ENCODE measurements at regions not wholly inside any gene's neighbourhood (a gene's known extent, or its start where the extent isn't known, plus 50 kb on each side); places are given as distances from the start of the nearest gene placed in this dataset.

DNA sequence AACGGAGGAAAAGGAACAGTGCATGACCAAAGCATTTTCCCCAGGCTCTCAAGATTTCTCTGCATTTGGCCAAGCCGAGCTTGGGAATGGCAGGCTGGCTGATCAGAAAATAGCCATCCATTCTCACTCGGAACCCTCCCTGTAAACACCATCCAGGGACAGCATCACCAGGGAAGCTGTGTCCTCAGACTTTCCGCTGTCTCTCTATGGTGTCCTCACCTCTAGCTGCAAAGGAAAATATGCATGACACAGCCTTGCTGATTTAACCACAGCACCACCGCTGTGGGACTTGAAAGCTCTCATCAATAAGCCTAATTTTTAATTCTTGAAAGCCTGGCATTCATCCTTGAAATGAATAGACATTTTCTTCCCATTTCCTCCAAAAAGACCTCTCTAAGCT is 311.7 kb downstream of the EIPR1 start:
- no peak for TF ChIP-seq JUNB (CRISPR knock-in tag; conservative IDR thresholded peaks at IDR 0.05)
- no peak for TF ChIP-seq KLF16 (IDR thresholded peaks at IDR 0.05)
- no peak for TF ChIP-seq EP300 (IDR thresholded peaks at IDR 0.05; ENCODE audit: low read length)
- TF ChIP-seq FOXJ3 (CRISPR knock-in tag; IDR thresholded peaks at IDR 0.05), result no peak
- TF ChIP-seq NFRKB (IDR thresholded peaks at IDR 0.05; ENCODE audit: low read depth), result no peak
- TF ChIP-seq CHD1 (IDR thresholded peaks at IDR 0.05; ENCODE audit: low read length), result no peak
- no peak for TF ChIP-seq PTRF (tag; IDR thresholded peaks at IDR 0.05)
- no peak for TF ChIP-seq ZNF165 (CRISPR knock-in tag; IDR thresholded peaks at IDR 0.05; ENCODE audit: borderline replicate concordance)

Measured in K562 (cell line).